Stimulated activated CD8-positive, alpha-beta memory T cell treated with anti-CD3 and anti-CD28 coated beads, Interleukin-4, amount 100 ng/mL, for 48 hours (primary cell): ENCODE measurements at regions not wholly inside any gene's neighbourhood (a gene's known extent, or its start where the extent isn't known, plus 50 kb on each side); places are given as distances from the start of the nearest gene placed in this dataset.
"Not testable (repeated sequence)": the region's sequence is repeated elsewhere in the genome, so short reads cannot be mapped to it uniquely, and the experiment has no call there.

Experiments
- DNase-seq: peaks from one replicate; pipeline ENCODE4 v3.0.0-alpha.2; 2020

DNA sequence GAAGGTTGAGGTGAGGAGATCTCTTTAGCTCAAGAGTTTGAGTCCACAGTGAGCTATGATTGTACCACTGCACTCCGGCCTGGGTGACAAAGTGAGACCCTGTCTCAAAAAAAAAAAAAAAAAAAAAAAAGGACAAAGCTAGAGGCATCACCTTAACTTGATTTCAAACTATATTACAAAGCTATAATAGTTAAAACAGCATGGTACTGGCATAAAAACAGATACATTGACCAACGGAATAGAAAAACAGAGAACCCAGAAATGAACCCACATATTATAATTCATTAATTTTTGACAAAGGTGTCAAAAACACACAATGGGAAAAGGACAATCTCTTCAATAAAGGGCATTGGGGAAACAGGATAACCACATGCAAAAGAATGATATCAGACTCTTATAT, 50.8 kb upstream of the MBOAT1 start:
- no peak for DNase-seq

DNA sequence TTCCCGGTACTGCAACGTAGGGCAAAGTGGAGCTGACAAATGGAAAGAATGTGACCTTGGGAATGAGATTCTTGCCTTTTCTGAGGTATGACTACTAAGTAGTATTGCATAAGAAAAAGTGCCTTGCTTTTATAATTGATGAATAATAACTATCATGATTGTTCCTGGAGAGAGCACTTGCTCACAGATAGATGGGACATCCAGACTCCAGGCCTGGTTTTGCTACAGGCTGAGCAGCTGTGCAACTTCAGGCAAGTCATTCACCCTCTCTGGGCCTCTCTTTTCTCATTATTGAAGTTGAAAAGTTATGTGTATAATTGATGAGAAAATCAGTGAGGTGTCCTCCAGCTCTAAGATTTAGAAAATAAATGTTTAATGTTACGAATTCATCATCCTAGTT, 53.6 kb upstream of the MBOAT1 start:
- DNase-seq: no peak

DNA sequence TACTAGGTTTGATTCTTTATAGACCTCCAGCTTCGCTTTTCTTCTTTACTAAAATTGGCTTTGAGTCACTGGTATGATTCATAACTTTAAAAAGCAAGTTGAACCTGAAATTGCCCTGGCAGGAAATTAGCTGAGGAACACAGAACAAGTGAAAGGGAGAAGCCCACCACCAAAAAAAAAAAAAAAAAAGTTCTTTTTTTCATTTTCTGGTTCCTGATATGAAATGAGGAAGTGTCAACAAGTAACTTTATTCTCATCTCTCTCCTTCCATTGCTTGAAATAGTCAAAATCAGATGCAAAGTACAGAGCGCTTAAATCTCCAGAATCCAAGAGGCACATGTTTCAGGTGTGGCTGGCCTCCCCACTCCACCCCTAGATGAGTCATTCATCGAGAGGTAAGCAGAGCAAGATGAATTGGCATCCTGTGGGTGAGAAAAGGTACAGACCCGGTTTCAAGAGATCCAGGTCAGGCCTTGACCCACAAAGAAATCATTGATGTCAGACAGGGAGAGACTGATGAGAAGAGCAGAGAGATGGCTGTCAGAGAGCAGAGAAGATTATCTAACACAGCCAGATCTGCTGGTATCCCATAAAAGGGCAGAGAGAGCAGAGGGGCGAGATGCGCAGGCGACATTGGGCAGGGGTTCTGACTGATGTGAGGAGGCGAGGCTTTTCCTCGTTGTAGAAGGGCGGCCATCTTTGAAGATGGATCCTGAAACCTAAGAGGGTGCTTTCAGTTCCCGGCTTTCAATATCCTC, 54.8 kb upstream of the MBOAT1 start:
- no peak for DNase-seq

GRCh38 chr6:20269181-20269580, 56.9 kb upstream of the MBOAT1 start:
- no peak for DNase-seq

GRCh38 chr6:20271818-20272217, 59.5 kb upstream of the MBOAT1 start:
- no peak for DNase-seq

- DNase-seq: no peak
Observed at GRCh38 chr6:20274137-20274536, 61.9 kb upstream of the MBOAT1 start.

DNA sequence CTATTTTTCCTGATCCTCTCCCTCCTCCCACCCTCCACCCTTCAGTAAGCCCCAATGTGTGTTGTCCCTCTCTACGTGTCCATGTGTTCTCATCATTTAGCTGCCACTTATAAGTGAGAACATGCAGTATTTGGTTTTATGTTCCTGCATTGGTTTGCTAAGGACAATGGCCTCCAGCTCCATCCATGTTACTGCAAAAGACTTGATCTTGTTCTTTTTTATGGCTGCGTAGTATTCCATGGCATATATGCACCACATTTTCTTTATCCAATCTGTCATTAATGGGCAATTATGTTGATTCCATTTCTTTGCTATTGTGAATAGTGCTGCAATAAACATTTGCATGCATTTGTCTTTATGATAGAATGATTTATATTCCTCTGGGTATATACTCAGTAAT, 63.6 kb upstream of the MBOAT1 start:
- DNase-seq: not testable (repeated sequence)

- not testable (repeated sequence) for DNase-seq
Observed at GRCh38 chr6:20277724-20278123, 65.5 kb upstream of the MBOAT1 start.

DNA sequence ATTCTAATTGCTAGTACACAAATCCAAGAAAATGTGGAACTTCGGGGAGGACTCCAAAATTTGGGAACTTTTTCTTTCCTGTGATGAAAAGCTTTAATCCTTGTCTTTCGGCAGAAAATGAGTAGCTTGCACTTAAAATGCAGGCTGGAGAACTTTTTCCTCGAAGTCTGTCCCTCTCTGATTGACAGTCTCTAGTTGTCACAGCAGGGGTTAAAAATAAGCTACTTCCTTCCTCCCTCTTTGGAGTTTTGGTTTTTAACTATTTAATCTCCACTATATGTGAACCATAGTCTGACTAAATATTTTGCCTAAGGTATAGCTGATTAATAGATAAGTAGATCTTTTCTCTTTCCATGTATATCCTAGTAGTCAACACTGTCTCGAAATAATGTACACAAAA, 66.8 kb upstream of the MBOAT1 start:
- DNase-seq: no peak

DNA sequence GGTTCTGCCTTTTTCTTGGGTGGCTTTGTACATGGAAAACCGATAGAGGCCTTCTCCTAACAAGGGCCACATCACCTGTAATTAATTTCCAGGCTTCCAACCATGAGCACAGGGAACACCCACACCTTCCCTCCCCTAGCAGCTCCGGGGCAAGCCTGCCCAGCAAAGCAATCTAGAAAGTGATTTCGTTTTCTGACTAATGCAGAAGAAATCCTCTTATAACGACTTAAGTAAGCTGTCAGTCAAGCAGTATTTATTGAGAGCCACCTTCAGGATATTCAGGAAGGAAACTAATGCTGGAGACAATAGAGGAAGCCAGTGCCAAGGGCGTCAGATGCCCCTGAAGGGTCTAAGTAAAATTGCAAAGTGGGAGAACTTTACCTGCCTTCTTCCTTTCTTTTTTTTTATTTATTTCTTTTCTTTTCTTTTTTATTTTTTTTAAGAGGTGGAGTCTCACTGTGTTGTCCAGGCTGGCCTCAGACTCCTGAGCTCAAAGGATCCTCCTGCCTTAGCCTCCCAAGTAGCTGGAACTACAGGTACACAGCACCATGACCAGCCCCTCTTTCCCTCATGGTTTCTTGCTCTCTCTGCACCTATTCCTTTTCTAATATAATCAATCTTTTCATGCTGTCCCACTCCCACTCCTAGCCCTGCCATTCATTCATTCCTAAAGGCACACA, 67.5 kb upstream of the MBOAT1 start:
- DNase-seq: no peak

DNA sequence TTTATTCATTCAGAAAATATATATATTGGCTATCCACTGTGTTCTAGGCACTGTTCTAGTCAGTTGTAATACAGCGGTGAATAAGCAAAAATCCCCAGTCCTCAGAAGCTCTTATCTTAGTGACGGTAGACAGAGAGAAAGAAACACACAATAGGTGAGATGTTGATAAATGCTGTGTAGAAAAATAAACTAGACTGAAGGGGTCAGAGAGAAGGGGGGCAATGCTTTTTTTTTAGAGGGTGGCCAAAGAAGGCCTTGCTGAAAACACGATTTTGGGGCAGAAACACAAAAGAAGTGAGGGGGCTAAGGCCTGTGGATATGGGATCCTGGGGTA, 68.0 kb upstream of the MBOAT1 start:
- no peak for DNase-seq

DNA sequence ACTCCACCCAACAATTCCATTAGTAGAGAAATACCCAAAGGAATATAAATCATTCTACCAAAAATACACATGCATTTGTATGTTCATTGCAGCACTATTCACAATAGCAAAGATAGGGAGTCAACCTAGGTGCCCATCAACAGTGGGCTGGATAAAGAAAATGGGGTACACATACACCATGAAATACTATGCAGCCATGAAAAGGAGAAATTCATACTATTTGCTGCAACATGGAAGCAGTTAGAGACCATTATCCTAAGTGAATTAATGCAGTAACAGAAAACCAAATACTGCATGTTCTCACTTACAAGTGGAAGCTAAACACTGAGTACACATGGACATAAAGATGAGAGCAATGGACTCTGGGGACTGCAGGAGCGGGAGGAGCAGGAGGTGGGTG, 72.4 kb upstream of the MBOAT1 start:
- no peak for DNase-seq

- DNase-seq: no peak
Observed at GRCh38 chr6:20286968-20287565, 74.8 kb upstream of the MBOAT1 start.

DNA sequence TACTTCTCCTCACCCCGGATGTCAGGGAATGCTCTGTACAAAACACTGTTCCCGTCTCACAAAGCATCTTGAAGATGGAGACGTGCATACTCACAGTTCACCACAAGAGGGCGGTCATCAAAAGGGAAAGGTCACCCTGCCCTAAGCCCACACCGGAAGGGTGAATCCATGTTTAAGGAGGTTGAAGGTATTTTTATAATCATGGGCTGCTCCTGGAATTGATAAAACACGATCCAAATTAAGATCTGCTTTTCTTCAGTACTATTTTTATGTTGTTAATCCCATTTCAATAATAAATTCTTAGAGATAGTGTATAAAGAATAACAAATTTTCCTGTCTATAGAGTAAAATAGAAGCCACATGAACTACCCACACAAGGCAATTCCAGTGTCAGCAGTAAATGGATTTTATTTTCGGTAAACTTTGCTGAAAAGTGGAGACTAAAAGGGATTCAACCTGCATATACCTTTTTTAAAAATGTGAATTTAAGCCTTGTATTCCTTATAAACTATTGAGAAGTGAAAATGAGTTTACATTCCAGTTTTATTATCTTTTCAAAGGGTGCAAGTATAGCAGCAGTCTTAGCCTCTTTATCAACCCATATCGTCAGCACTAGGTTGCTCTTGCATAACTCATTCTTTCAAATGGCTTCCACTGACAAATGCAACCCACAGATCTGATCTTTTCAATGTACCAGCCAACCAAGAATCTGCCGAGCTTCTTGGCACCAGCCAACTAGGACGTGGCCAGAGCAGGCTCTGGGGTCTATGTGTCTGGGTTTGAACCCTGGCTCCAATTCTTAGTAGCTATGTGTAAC, 79.7 kb upstream of the MBOAT1 start:
- DNase-seq: peak; percentile 91

DNA sequence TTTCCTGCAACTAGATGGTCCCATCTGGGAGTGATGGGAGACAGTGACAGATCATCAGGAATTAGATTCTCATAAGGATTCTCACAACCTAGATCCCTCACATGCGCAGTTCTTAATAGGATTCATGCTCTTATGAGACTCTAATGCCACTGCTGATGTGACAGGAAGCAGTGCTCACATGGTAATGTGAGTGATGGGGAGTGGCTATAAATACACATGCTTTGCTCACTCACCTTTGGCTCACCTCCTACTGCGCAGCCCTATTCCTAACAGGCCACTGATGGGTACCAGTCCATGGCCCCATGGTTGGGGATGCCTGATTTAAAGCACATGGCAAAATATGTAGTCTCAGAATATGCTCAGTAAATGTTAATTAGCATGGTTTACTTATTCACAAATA, 80.6 kb upstream of the MBOAT1 start:
- no peak for DNase-seq

- DNase-seq: no peak
Observed at GRCh38 chr6:20301256-20301655, 89.0 kb upstream of the MBOAT1 start.

DNA sequence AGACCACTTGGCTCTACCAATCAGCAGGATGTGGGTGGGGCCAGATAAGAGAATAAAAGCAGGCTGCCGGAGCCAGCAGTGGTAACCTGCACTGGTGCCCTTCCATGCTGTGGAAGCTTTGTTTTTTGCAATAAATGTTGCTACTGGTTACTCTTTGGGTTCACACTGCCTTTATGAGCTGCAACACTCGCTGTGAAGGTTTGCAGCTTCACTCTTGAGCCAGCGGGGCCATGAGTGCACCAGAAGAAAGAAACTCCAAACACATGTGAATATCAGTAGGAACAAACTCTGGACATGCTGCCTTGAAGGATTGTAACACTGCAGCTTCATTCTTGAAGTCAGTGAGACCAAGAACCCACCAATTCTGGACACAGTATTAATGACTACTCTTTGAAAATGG, 89.9 kb upstream of the MBOAT1 start:
- no peak for DNase-seq

DNA sequence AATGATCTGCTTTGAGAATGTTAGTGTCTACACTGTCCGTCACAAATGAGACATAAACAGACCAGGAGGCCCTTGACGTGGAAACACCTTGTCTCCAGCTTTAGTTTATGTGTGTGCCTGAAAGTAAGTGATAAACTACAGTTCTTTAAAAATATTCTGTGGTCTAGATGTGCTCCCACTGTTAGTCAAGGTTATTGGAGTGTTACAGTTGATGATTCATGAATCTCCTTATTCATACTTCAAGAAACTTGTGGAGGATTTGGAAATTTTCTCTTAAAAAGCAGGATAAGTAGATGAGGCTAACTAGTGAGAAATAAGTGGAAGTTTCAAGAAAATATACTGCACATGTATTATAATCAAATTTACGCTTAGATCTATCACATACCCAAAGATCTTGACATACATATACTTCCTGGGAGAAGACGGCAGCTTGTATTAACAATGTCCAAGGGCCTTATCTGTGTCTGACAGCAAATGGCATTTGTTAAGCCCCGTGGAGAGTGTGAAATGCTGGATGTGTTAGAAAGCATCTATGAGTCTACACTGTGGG, 90.5 kb upstream of the MBOAT1 start:
- no peak for DNase-seq

GRCh38 chr6:20306491-20306890, 94.2 kb upstream of the MBOAT1 start:
- no peak for DNase-seq

- DNase-seq: no peak
Observed at GRCh38 chr6:20309186-20309585, 92.5 kb upstream of the E2F3 start.

DNA sequence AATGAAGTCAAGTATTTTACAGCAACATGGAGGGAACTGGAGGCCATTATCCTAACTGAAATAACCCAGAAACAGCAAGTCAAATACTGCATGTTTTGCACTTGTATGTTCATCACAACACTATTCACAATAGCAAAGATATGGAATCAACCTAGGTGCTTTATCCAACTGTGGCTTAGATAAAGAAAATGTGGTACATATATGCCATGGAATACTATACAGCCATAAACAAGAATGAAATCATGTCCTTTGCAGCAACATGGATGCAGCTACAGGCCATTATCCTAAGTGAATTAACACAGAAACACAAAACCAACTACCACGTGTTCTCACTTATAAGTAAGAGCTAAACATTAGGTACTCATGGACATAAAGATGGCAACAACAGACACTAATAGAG, 91.5 kb upstream of the E2F3 start:
- no peak for DNase-seq

DNA sequence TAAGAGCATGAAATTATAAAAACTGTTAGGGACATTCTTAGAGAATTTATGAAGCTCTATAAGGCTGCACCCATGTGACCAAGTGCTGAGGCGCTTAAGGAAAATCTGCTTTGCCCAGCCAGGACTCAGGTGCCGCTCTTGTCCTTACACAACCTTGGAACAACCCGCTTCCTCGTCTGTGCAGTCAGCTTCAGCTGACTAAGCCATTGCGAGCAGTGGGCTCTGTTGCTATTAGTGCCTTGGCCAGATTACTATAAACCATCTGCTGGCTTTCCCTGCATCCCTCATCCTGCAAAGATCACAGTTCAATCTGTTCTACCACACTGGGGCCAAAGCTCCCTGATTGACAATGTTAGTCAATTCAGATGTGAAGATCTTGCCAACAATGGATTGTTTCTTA, 89.1 kb upstream of the E2F3 start:
- no peak for DNase-seq

GRCh38 chr6:20313051-20313450, 88.6 kb upstream of the E2F3 start:
- no peak for DNase-seq
